Heart right ventricle (tissue), 16 donors: ENCODE measurements at regions not wholly inside any gene's neighbourhood (a gene's known extent, or its start where the extent isn't known, plus 50 kb on each side); places are given as distances from the start of the nearest gene placed in this dataset.

Source experiments
- ATAC-seq, 8 donors: fragments of 200-7000 bp; cut with Tn5 transposase; one replicate each; pipeline ENCODE4 v1.9.1; 2020; ENCODE audit warnings: mild to moderate bottlenecking in 8 of 8, moderate library complexity in 8 of 8, moderate number of reproducible peaks in 1 of 8
- DNase-seq, 2 donors: peaks; one replicate each; pipeline ENCODE4 v3.0.0-alpha.2; 2020
- H3K27ac ChIP-seq, 10 donors: fragments of 200-600 bp; sonication (generic) in 2 of 10; one replicate each; pipeline versions ENCODE4 v1.5.0 to v1.8.0; 2020 to 2022; ENCODE audit warnings: mild to moderate bottlenecking in 3 of 10
- H3K27me3 ChIP-seq, 7 donors: fragments of 200-600 bp; one replicate each; pipeline ENCODE4 v1.8.0; 2021 to 2022; ENCODE audit warnings: mild to moderate bottlenecking in 2 of 7
- H3K36me3 ChIP-seq, 9 donors: fragments of 200-600 bp; sonication (generic) in 1 of 9; one replicate each; pipeline versions ENCODE4 v1.5.0 to v1.8.0; 2020 to 2022; ENCODE audit warnings: mild to moderate bottlenecking in 2 of 9
- H3K4me1 ChIP-seq, 9 donors: fragments of 200-600 bp; sonication (generic) in 1 of 9; one replicate each; pipeline versions ENCODE4 v1.5.0 to v1.8.0; 2020 to 2022; ENCODE audit warnings: mild to moderate bottlenecking in 4 of 9
- H3K4me3 ChIP-seq, 10 donors: fragments of 200-600 bp; sonication (generic) in 2 of 10; one replicate each; pipeline versions ENCODE4 v1.5.0 to v1.8.0; 2020 to 2022; ENCODE audit warnings: mild to moderate bottlenecking in 7 of 10, moderate library complexity in 2 of 10
- H3K9me3 ChIP-seq, 11 donors: fragments of 200-600 bp in 10 of 11; sonication (generic) in 2 of 11; one replicate each; pipeline versions ENCODE4 v1.5.0 to v1.8.0; 2013 to 2022; ENCODE audit warnings: mild to moderate bottlenecking in 2 of 11, control low read depth in 1 of 11, moderate library complexity in 1 of 11
- WGBS, 2 donors: extraction: QIAGEN DNeasy Blood & Tissue Kit; methylation state at CpG; one replicate each; pipeline ENCODE4 v1.1.7; 2013; ENCODE audit warnings: inconsistent platforms in 1 of 2; 5-methylcytosine and 5-hydroxymethylcytosine counted together
- intact Hi-C, 10 donors: fragments of 100-400 bp; cut with DNase I; formaldehyde crosslinking; loops; one replicate each; pipeline versions ENCODE4 v1.11.1 to v1.14.2; 2022
- TF ChIP-seq, protein P1 (sequence below), 9 donors: fragments of 200-600 bp; sonication (generic) in 2 of 9; IDR thresholded peaks; one replicate each; pipeline versions ENCODE4 v1.5.0 to v1.8.0; 2021 to 2022; ENCODE audit warnings: antibody characterized with exemption in 9 of 9, mild to moderate bottlenecking in 5 of 9, moderate library complexity in 1 of 9
- donor health status: Arrhythmogenic right ventricular cardiomyopathy.
- donor health status: ischemic (EF 13 %, LVEDD 7.1; RV severe dilation, severe dysfunction).
- donor health status: healthy with polysubstance abuse.
- donor health status: DM: no; HTN: yes; CAD: no.
- donor health status: DM: no; HTN: no; CAD: no.
- donor health status: ischemic (EF 25% LVEDD 6.9; RV normal size, moderate dysfunction).
- donor health status: ischemic (EF 25% LVEDD 5.7; RV mildly dilated, moderate dysfunction).
- donor health status: healthy.
- donor health status: DM: yes; HTN: yes; CAD: no.
- donor health status: Ischemic cardiomyopathy.
- donor health status: ischemic (EF 35%, LVEDD 5.7; RV mildly dilated, moderate dysfunction).
- donor health status: nonischemic (EF 11% LVEDD 7.7; RV severe dilation, severe dysfunction).
- donor health status: DM: yes; HTN: yes; CAD: no.
- donor health status: PGD.
- donor health status: ischemic (EF 29% LVEDD 5.4; RV normal size, mild dysfunction).
- donor health status: nonischemic (EF 23%, LVEDD 6.1; RV moderate dilation, normal function).

GRCh38 chr12:127570387-127570786, 696.6 kb upstream of the TMEM132C start:
- peaks cover 0 to 19% (median 0%) of the 10 kb centered on the region in 7 donors for H3K27me3 ChIP-seq
- H3K27ac ChIP-seq = no peak overlapping the region
- intact Hi-C loops = no loop called here
- no peak for ATAC-seq
- no peaks in the 10 kb centered on the region for H3K36me3 ChIP-seq
- H3K4me3 ChIP-seq = no peak overlapping the region
- TF ChIP-seq, protein P1, sequence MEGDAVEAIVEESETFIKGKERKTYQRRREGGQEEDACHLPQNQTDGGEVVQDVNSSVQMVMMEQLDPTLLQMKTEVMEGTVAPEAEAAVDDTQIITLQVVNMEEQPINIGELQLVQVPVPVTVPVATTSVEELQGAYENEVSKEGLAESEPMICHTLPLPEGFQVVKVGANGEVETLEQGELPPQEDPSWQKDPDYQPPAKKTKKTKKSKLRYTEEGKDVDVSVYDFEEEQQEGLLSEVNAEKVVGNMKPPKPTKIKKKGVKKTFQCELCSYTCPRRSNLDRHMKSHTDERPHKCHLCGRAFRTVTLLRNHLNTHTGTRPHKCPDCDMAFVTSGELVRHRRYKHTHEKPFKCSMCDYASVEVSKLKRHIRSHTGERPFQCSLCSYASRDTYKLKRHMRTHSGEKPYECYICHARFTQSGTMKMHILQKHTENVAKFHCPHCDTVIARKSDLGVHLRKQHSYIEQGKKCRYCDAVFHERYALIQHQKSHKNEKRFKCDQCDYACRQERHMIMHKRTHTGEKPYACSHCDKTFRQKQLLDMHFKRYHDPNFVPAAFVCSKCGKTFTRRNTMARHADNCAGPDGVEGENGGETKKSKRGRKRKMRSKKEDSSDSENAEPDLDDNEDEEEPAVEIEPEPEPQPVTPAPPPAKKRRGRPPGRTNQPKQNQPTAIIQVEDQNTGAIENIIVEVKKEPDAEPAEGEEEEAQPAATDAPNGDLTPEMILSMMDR (IDR thresholded peaks at IDR 0.05) = no peak
- peaks cover 0 to 5% (median 0%) of the 10 kb centered on the region in 11 donors for H3K9me3 ChIP-seq
- DNase-seq = no peak
- no peaks in the 10 kb centered on the region for H3K4me1 ChIP-seq

DNA sequence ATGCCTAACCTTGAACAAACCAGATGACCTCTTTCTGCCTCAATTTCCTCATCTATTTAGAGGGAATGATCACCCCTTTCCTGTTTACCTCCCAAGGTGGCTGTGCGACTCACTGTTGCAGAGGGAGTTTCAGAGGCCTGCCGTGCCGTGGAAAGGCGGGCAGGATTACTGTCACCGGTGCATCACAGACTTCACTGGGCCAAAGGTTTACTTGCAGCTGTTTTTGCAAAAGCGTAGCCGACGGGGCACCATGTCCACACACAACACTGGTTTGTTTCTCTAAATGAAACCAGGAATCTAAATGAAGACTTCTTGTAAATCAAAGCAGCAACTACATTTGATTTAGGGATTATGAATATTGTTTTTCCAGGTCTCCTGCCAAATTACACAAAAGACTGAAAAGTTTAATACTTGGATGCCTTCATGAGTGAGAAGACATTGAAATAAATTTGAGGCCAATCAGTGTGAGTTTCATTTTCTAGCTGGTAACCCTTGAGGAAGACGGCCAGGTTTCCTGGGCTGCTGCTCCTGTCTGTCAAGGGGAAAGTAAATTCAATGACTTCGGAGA, 696.1 kb upstream of the TMEM132C start:
- peaks cover 0 to 24% (median 0%) of the 10 kb centered on the region in 7 donors for H3K27me3 ChIP-seq
- H3K27ac ChIP-seq = no peak overlapping the region
- peaks cover 0 to 4% (median 0%) of the 10 kb centered on the region in 11 donors for H3K9me3 ChIP-seq
- H3K4me1 ChIP-seq = no peaks in the 10 kb centered on the region
- intact Hi-C loops = no loop called here
- no peak for DNase-seq
- TF ChIP-seq, protein P1 (IDR thresholded peaks at IDR 0.05) = no peak
- no peak for ATAC-seq
- 76 to 79% methylated on average over 10 of the region's 10 CpGs for WGBS, 2 donors
- no peaks in the 10 kb centered on the region for H3K36me3 ChIP-seq
- no peak overlapping the region for H3K4me3 ChIP-seq

DNA sequence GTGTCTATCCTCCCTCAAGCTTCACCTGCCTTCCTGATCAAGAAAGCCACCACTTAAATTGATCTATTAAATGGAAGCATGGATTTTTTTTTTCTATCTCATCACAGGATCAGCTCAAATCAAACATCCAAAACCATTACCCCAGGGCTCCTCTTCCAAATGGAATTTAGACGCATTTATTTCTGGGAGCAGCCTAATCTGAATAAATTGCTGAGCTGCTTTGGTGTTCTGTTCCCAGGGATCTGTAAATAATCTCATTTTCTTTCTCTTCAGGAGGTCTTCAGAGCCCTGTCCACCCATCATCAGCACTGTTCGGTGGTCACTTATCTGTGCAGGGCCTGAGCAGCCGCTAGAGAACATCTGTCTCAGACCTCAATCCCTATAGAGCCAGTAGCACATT, 695.4 kb upstream of the TMEM132C start:
- Histone ChIP-seq H3K9me3 (peaks cover 0 to 4% (median 0%) of the 10 kb centered on the region in 11 donors), H3K27me3 (peaks cover 0 to 25% (median 0%) of the 10 kb centered on the region in 7 donors), H3K27ac (no peak overlapping the region), H3K36me3 (no peaks in the 10 kb centered on the region), H3K4me3 (no peak overlapping the region), H3K4me1 (no peaks in the 10 kb centered on the region)
- intact Hi-C loops = no loop called here
- TF ChIP-seq, protein P1 (IDR thresholded peaks at IDR 0.05) = no peak
- no peak for DNase-seq
- WGBS, 2 donors = 48 to 58% methylated on average over 3 of the region's 3 CpGs
- ATAC-seq = no peak

GRCh38 chr12:127579446-127579845, 687.5 kb upstream of the TMEM132C start:
- no peak for ATAC-seq
- no peaks in the 10 kb centered on the region for H3K36me3 ChIP-seq
- peaks cover 0 to 15% (median 0%) of the 10 kb centered on the region in 7 donors for H3K27me3 ChIP-seq
- no peak overlapping the region for H3K4me3 ChIP-seq
- intact Hi-C loops = no loop called here
- H3K27ac ChIP-seq = no peak overlapping the region
- no peaks in the 10 kb centered on the region for H3K9me3 ChIP-seq
- TF ChIP-seq, protein P1 (IDR thresholded peaks at IDR 0.05) = no peak
- H3K4me1 ChIP-seq = no peaks in the 10 kb centered on the region
- DNase-seq = no peak
- WGBS, 2 donors = 91% methylated on average over 1 of the region's 1 CpG
